HCT116 (cell line): ENCODE measurements at regions not wholly inside any gene's neighbourhood (a gene's known extent, or its start where the extent isn't known, plus 50 kb on each side); places are given as distances from the start of the nearest gene placed in this dataset.

Source experiments
- ATAC-seq: fragments of 200-7000 bp; cut with Tn5 transposase; 2 replicates; pipeline ENCODE4 v1.9.1; 2020; ENCODE audit warnings: mild to moderate bottlenecking, moderate library complexity
- BruUV-seq: library from RNA; stranded (reverse); fragments of 400-500 nt; replicated peaks from 2 replicates; lab custom pipeline; 2021; lab: Mats Ljungman, UMichigan
- CTCF ChIA-PET: fragments of 300-600 bp; sonication (Branson Sonifier 250); formaldehyde crosslinking; loops from one replicate; lab custom pipeline; 2021; ENCODE audit warnings: antibody characterized with exemption; lab: Charles Lee
- POLR2A ChIA-PET: fragments of 300-600, 350-600 bp; sonication (Branson Sonifier 250); formaldehyde crosslinking; loops from one replicate; lab custom pipeline; 2021; ENCODE audit warnings: antibody characterized with exemption; lab: Charles Lee
- RAD21 ChIA-PET, 2 experiments: fragments of 300-600 bp; sonication (Branson Sonifier 250); formaldehyde crosslinking; loops; one replicate each; lab custom pipeline; 2023; ENCODE audit warnings: low total read pairs in 2 of 2; ENCODE audit not compliant: uncharacterized antibody in 2 of 2, unreplicated experiment in 2 of 2, low non-redundant PET in 1 of 2; lab: Charles Lee
- DNase-seq: peaks from one replicate; pipeline ENCODE4 v3.0.0-alpha.2; 2010; ENCODE audit warnings: low read depth, low spot score
- H2AFZ ChIP-seq: fragments of 200-600 bp; shearing (Covaris generic), sonication (generic); 2 replicates; pipeline ENCODE4 v1.6.1; 2017; ENCODE audit warnings: low read depth, mixed run types, mixed read lengths, antibody characterized with exemption, low read length; ENCODE audit not compliant: poor library complexity, severe bottlenecking
- H3K27ac ChIP-seq: 2 replicates; pipeline ENCODE4 v1.5.1; 2012; ENCODE audit warnings: low read depth, low read length
- H3K27me3 ChIP-seq: fragments of 200-600 bp; sonication (generic); 2 replicates; pipeline ENCODE4 v1.6.1; 2016; ENCODE audit warnings: mixed run types, low read length, mixed read lengths; ENCODE audit not compliant: insufficient read depth
- H3K36me3 ChIP-seq, 2 experiments: fragments of 200-500 bp in 1 of 2; fragments of 200-600 bp in 1 of 2; sonication (Bioruptor generic) in 1 of 2; sonication (generic) in 1 of 2; 2 replicates each; pipeline versions ENCODE4 v1.5.1 to v1.6.1; 2014 to 2016; ENCODE audit warnings: low read length in 2 of 2, inconsistent platforms in 1 of 2, mixed read lengths in 1 of 2, mixed run types in 1 of 2; ENCODE audit not compliant: insufficient read depth in 2 of 2, control insufficient read depth in 1 of 2
- H3K4me1 ChIP-seq, 2 experiments: fragments of 200-600 bp in 1 of 2; sonication (generic) in 1 of 2; 2 replicates each; pipeline versions ENCODE4 v1.5.1 to v1.6.1; 2012 to 2017; ENCODE audit warnings: low read length in 2 of 2, inconsistent platforms in 1 of 2, mild to moderate bottlenecking in 1 of 2, mixed read lengths in 1 of 2, mixed run types in 1 of 2, moderate library complexity in 1 of 2; ENCODE audit not compliant: insufficient read depth in 2 of 2, control insufficient read depth in 1 of 2
- H3K4me2 ChIP-seq: fragments of 200-600 bp; sonication (generic); 2 replicates; pipeline ENCODE4 v1.6.1; 2017; ENCODE audit warnings: mixed run types, low read length, mixed read lengths
- H3K4me3 ChIP-seq, 2 experiments: fragments of 200-600 bp in 1 of 2; sonication (generic) in 1 of 2; replicated peaks in 1 of 2; 2 replicates each; pipeline ENCODE4 v1.5.1; 2011 to 2016; ENCODE audit warnings: low read length in 2 of 2, control low read depth in 1 of 2, low read depth in 1 of 2, mild to moderate bottlenecking in 1 of 2, mixed read lengths in 1 of 2, mixed run types in 1 of 2
- H3K79me2 ChIP-seq: fragments of 200-600 bp; sonication (generic); 2 replicates; pipeline ENCODE4 v1.6.1; 2017; ENCODE audit warnings: mild to moderate bottlenecking, mixed run types, low read length, moderate library complexity, mixed read lengths; ENCODE audit not compliant: insufficient read depth
- H3K9ac ChIP-seq: fragments of 200-600 bp; sonication (generic); 2 replicates; pipeline ENCODE4 v1.6.1; 2016; ENCODE audit warnings: low read length, mixed read lengths
- H3K9me2 ChIP-seq: fragments of 200-600 bp; sonication (generic), shearing (Covaris generic); 2 replicates; pipeline ENCODE4 v1.6.1; 2017; ENCODE audit warnings: mixed run types, mild to moderate bottlenecking, moderate library complexity; ENCODE audit not compliant: insufficient read depth
- H3K9me3 ChIP-seq, 2 experiments: fragments of 200-500 bp in 1 of 2; fragments of 200-600 bp in 1 of 2; sonication (Bioruptor generic) in 1 of 2; sonication (generic) in 1 of 2; 2 replicates each; pipeline ENCODE4 v1.6.1; 2014 to 2017; ENCODE audit warnings: low read length in 2 of 2, mixed read lengths in 2 of 2, inconsistent platforms in 1 of 2, low read depth in 1 of 2, mild to moderate bottlenecking in 1 of 2, mixed run types in 1 of 2, moderate library complexity in 1 of 2; ENCODE audit not compliant: control insufficient read depth in 1 of 2, insufficient read depth in 1 of 2
- H4K20me1 ChIP-seq: fragments of 200-600 bp; sonication (generic), shearing (Covaris generic); 2 replicates; pipeline ENCODE4 v1.6.1; 2017; ENCODE audit warnings: mixed run types, mild to moderate bottlenecking, moderate library complexity; ENCODE audit not compliant: insufficient read depth
- ELF1 ChIP-seq: IDR thresholded peaks from 2 replicates; pipeline ENCODE4 v1.6.1; 2012; ENCODE audit warnings: low read depth, borderline replicate concordance
- EZH2 ChIP-seq: fragments of 200-600 bp; sonication (generic); IDR thresholded peaks from 2 replicates; pipeline ENCODE4 v1.6.1; 2017; ENCODE audit warnings: antibody characterized with exemption, mixed run types
- SP1 ChIP-seq: IDR thresholded peaks from 2 replicates; pipeline ENCODE4 v1.6.1; 2012; ENCODE audit warnings: low read depth
- TCF7L2 ChIP-seq: IDR thresholded peaks from 2 replicates; pipeline ENCODE4 v1.7.0; 2011; ENCODE audit warnings: borderline replicate concordance, inconsistent platforms; ENCODE audit not compliant: insufficient read depth, insufficient read length; ENCODE audit errors: extremely low read depth
- ZFX ChIP-seq: fragments of 450-650 bp; IDR thresholded peaks from 2 replicates; pipeline ENCODE4 v1.6.1; 2017
- intact Hi-C: fragments of 100-400 bp; cut with micrococcal nuclease; formaldehyde crosslinking; loops from 2 replicates; pipeline ENCODE4 v1.10.0; 2022
- TF ChIP-seq, protein P1 (sequence below): IDR thresholded peaks from 2 replicates; pipeline ENCODE4 v1.6.1; 2012; ENCODE audit warnings: low read depth

DNA sequence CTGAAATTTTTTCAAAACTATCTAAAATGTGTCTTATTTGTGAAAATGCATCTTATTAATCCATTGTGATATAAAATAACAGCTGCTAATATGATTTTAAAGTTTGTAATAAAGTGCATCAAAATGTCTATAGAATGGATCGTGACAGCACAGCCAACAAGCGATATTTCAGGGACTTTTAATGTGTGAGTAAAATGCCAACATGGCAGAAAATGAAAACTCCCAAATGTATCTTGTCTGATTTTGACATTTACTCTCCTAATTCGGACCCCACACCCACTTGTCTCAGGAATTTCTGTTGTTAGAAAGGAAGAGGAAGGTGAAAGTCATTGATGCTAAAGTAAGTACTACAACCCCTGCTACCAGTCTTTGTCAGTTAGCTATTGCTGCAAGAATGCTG lies 273.9 kb downstream of the SATB1 start:
- no TSS peak for BruUV-seq
- ChIA-PET POLR2A (no interaction called here), RAD21 (no interaction called here), CTCF (no interaction called here)
- no peak overlapping the region for H3K9ac ChIP-seq
- 0 out of 2 replicates have a peak, but pooled peaks cover 4% of the 10 kb centered on the region for H3K9me2 ChIP-seq
- no peaks in the 10 kb centered on the region; the same call in 1 of the 2 replicates for H4K20me1 ChIP-seq
- peaks cover 4 to 14% of the 10 kb centered on the region in 2 experiments; a peak in 3 of 4 replicates for H3K4me1 ChIP-seq
- no peaks in the 10 kb centered on the region for H3K79me2 ChIP-seq
- no peaks in the 10 kb centered on the region for H3K36me3 ChIP-seq
- TF ChIP-seq TCF7L2 (no peak), ZFX (no peak), EZH2 (no peak)
- TF ChIP-seq, protein P1, sequence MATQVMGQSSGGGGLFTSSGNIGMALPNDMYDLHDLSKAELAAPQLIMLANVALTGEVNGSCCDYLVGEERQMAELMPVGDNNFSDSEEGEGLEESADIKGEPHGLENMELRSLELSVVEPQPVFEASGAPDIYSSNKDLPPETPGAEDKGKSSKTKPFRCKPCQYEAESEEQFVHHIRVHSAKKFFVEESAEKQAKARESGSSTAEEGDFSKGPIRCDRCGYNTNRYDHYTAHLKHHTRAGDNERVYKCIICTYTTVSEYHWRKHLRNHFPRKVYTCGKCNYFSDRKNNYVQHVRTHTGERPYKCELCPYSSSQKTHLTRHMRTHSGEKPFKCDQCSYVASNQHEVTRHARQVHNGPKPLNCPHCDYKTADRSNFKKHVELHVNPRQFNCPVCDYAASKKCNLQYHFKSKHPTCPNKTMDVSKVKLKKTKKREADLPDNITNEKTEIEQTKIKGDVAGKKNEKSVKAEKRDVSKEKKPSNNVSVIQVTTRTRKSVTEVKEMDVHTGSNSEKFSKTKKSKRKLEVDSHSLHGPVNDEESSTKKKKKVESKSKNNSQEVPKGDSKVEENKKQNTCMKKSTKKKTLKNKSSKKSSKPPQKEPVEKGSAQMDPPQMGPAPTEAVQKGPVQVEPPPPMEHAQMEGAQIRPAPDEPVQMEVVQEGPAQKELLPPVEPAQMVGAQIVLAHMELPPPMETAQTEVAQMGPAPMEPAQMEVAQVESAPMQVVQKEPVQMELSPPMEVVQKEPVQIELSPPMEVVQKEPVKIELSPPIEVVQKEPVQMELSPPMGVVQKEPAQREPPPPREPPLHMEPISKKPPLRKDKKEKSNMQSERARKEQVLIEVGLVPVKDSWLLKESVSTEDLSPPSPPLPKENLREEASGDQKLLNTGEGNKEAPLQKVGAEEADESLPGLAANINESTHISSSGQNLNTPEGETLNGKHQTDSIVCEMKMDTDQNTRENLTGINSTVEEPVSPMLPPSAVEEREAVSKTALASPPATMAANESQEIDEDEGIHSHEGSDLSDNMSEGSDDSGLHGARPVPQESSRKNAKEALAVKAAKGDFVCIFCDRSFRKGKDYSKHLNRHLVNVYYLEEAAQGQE, result no peak
- no peak overlapping the region for H3K4me3 ChIP-seq
- DNase-seq, result no peak
- no peaks in the 10 kb centered on the region for H3K27me3 ChIP-seq
- no peak overlapping the region for H3K27ac ChIP-seq
- no peak overlapping the region for H3K4me2 ChIP-seq
- intact Hi-C loops, result no loop called here
- no peak for ATAC-seq
- no peak overlapping the region for H2AFZ ChIP-seq
- no peaks in the 10 kb centered on the region for H3K9me3 ChIP-seq

DNA sequence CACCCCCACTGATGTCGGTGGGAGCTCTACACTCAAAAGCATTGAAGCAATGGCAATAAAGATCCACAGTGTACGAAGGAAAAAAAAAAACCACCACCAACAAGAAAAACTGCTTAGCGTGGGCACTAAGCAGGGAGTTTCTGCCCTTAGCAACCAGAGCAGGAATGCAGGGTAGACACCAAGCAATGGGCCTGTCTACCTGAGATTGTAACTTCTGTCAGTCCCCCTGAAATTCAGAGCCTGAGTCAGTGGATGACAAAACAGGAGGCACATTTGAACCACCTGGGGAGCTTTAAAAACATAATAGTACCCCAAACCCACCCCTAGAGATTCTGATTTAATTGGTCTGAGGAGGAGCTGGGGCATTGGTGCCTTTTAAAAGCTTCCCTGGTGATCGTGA lies 275.2 kb downstream of the SATB1 start:
- ATAC-seq, result no peak
- BruUV-seq, result no TSS peak
- RAD21 ChIA-PET, result no interaction called here

More for the DNA sequence above, 275.2 kb downstream of the SATB1 start:
- Histone ChIP-seq H3K4me1 (peaks cover 4 to 14% of the 10 kb centered on the region in 2 experiments; a peak in 3 of 4 replicates), H3K27me3 (no peaks in the 10 kb centered on the region), H3K36me3 (no peaks in the 10 kb centered on the region), H3K27ac (no peak overlapping the region), H2AFZ (no peak overlapping the region), H3K4me3 (no peak overlapping the region), H3K9me3 (no peaks in the 10 kb centered on the region), H3K79me2 (no peaks in the 10 kb centered on the region), H3K4me2 (no peak overlapping the region), H4K20me1 (no peaks in the 10 kb centered on the region; the same call in 1 of the 2 replicates), H3K9ac (no peak overlapping the region), H3K9me2 (no peaks in the 10 kb centered on the region)
- POLR2A ChIA-PET, result no interaction called here
- CTCF ChIA-PET, result no interaction called here
- no peak for DNase-seq
- no peak for TF ChIP-seq TCF7L2
- no peak for TF ChIP-seq SP1
- TF ChIP-seq ELF1, result no peak
- intact Hi-C loops, result no loop called here
